WTC11 (cell line): ENCODE measurements at regions not wholly inside any gene's neighbourhood (a gene's known extent, or its start where the extent isn't known, plus 50 kb on each side); places are given as distances from the start of the nearest gene placed in this dataset.

Experiments used
- ATAC-seq: fragments of 200-7000 bp; cut with Tn5 transposase; 2 replicates; pipeline ENCODE4 v1.10.0; 2021; ENCODE audit warnings: mild to moderate bottlenecking, moderate library complexity
- CTCF ChIA-PET: fragments of 300-600 bp; sonication (Branson Sonifier 250); formaldehyde crosslinking; loops from one replicate; lab custom pipeline; 2021; ENCODE audit warnings: antibody characterized with exemption; lab: Charles Lee
- POLR2A ChIA-PET: fragments of 350-600 bp; sonication (Branson Sonifier 250); formaldehyde crosslinking; loops from one replicate; lab custom pipeline; 2021; ENCODE audit warnings: antibody characterized with exemption; lab: Charles Lee
- DNase-seq: peaks from one replicate; pipeline ENCODE4 v3.0.0; 2021; ENCODE audit warnings: low spot score
- H3K27ac Mint-ChIP-seq: 2 replicates; pipeline ENCODE4 v1.8.0; 2021; ENCODE audit warnings: mixed read lengths
- H3K27me3 Mint-ChIP-seq: 2 replicates; pipeline ENCODE4 v1.8.0; 2021; ENCODE audit warnings: low read depth, mild to moderate bottlenecking, moderate library complexity, mixed read lengths
- H3K36me3 Mint-ChIP-seq: 2 replicates; pipeline ENCODE4 v1.8.0; 2021; ENCODE audit warnings: mixed read lengths
- H3K4me1 Mint-ChIP-seq: 2 replicates; pipeline ENCODE4 v1.8.0; 2022; ENCODE audit warnings: mixed read lengths
- H3K4me3 Mint-ChIP-seq: 2 replicates; pipeline ENCODE4 v1.8.0; 2021; ENCODE audit warnings: mild to moderate bottlenecking, moderate library complexity, mixed read lengths
- H3K9me3 Mint-ChIP-seq: 2 replicates; pipeline ENCODE4 v1.8.0; 2021; ENCODE audit warnings: mixed read lengths
- ATF1 ChIP-seq: sonication (generic); formaldehyde crosslinking; IDR thresholded peaks from 2 replicates; pipeline ENCODE4 v1.8.1; 2023; ENCODE audit warnings: mild to moderate bottlenecking, moderate library complexity, missing genetic modification reagents
- ESRRA ChIP-seq: sonication (generic); formaldehyde crosslinking; IDR thresholded peaks from 2 replicates; pipeline ENCODE4 v1.8.1; 2022; ENCODE audit warnings: mild to moderate bottlenecking, missing genetic modification reagents, borderline replicate concordance
- IRF2 ChIP-seq: sonication (generic); formaldehyde crosslinking; IDR thresholded peaks from 2 replicates; pipeline ENCODE4 v1.8.0; 2022; ENCODE audit warnings: low read depth, missing genetic modification reagents, borderline replicate concordance
- NFATC4 ChIP-seq: fragments of 250-450 bp; sonication (Bioruptor Pico); IDR thresholded peaks from 2 replicates; pipeline ENCODE4 v1.9.0; 2021; ENCODE audit warnings: mild to moderate bottlenecking
- NFE2L1 ChIP-seq: sonication (generic); formaldehyde crosslinking; IDR thresholded peaks from 2 replicates; pipeline ENCODE4 v1.8.1; 2023; ENCODE audit warnings: missing genetic modification reagents
- SMAD4 ChIP-seq: sonication (generic); formaldehyde crosslinking; IDR thresholded peaks from 2 replicates; pipeline ENCODE4 v1.8.0; 2022; ENCODE audit warnings: mild to moderate bottlenecking, missing genetic modification reagents
- ZNF232 ChIP-seq: sonication (generic); formaldehyde crosslinking; IDR thresholded peaks from 2 replicates; pipeline ENCODE4 v1.8.0; 2022; ENCODE audit warnings: mild to moderate bottlenecking, missing genetic modification reagents
- ZNF396 ChIP-seq: fragments of 250-450 bp; sonication (Bioruptor Pico); IDR thresholded peaks from 2 replicates; pipeline ENCODE4 v1.8.0; 2021; ENCODE audit warnings: mild to moderate bottlenecking, moderate library complexity, borderline replicate concordance
- ZNF423 ChIP-seq: fragments of 250-450 bp; sonication (Bioruptor Pico); IDR thresholded peaks from 2 replicates; pipeline ENCODE4 v2.1.2; 2022; ENCODE audit warnings: mild to moderate bottlenecking, moderate library complexity
- TF ChIP-seq, protein P1 (sequence below): sonication (generic); formaldehyde crosslinking; IDR thresholded peaks from 2 replicates; pipeline ENCODE4 v1.8.1; 2023; ENCODE audit warnings: mild to moderate bottlenecking, missing genetic modification reagents
- TF ChIP-seq, protein P2 (sequence below): sonication (generic); formaldehyde crosslinking; conservative IDR thresholded peaks from 2 replicates; pipeline ENCODE4 v1.8.1; 2023; ENCODE audit warnings: mild to moderate bottlenecking, low read depth, missing genetic modification reagents, moderate library complexity
- TF ChIP-seq, protein P3 (sequence below): sonication (generic); formaldehyde crosslinking; IDR thresholded peaks from 2 replicates; pipeline ENCODE4 v1.8.1; 2022; ENCODE audit warnings: low read depth, missing genetic modification reagents, borderline replicate concordance
- TF ChIP-seq, protein P4 (sequence below): fragments of 200-600 bp; IDR thresholded peaks from 2 replicates; pipeline ENCODE4 v1.8.0; 2022; ENCODE audit warnings: antibody characterized with exemption
- TF ChIP-seq, protein P5 (sequence below): sonication (generic); formaldehyde crosslinking; IDR thresholded peaks from 2 replicates; pipeline ENCODE4 v1.8.1; 2022; ENCODE audit warnings: missing genetic modification reagents, borderline replicate concordance

DNA sequence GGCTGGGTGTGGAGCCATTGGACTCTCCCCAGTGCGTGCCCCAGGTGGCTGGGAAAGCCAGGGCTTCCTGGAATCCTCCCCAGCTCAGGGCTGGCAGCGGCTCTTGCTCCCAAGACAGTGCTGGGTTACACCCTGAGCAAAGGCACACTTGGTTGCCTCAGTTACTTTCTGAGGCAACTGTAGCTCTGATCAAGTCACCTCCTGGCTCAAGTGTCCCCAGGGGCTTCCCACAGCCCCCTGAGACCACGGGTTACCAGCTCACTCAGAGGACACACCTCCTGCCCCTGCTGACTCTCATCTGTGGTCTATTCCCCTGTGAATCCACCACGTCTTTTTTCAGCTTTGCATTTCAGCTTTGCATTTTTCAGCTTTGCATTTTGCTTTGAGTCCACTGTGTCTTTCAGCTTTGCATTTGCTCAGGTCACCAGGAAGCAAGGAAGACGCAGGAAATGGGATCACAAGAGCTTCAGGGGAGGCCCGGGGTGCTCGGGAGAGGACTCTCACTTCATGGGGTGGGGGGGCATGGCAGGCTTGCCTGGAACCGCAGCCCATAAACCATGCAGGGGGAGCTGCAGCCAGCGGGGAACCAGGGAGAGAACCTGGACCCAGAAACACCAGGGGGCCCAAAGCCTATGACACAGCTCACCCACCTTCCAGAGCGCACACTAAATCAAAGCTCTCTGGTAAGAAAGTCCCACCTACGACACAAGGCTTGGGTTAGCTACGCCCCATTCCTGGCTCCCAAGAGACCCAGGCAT lies 138.0 kb upstream of the ASB18 start:
- Mint-ChIP-seq H3K4me1 (peaks cover 43% of the 10 kb centered on the region), H3K9me3 (peaks cover 4% of the 10 kb centered on the region; the same call in 1 of the 2 replicates), H3K27ac (no peak overlapping the region)
- POLR2A ChIA-PET: no interaction called here
- TF ChIP-seq ZNF232 (CRISPR knock-in tag) (no peak), NFATC4 (CRISPR knock-in tag) (no peak), IRF2 (CRISPR knock-in tag) (no peak), ZNF396 (no peak)
- TF ChIP-seq, protein P1, sequence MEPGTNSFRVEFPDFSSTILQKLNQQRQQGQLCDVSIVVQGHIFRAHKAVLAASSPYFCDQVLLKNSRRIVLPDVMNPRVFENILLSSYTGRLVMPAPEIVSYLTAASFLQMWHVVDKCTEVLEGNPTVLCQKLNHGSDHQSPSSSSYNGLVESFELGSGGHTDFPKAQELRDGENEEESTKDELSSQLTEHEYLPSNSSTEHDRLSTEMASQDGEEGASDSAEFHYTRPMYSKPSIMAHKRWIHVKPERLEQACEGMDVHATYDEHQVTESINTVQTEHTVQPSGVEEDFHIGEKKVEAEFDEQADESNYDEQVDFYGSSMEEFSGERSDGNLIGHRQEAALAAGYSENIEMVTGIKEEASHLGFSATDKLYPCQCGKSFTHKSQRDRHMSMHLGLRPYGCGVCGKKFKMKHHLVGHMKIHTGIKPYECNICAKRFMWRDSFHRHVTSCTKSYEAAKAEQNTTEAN (CRISPR knock-in tag): no peak
- TF ChIP-seq, protein P2, sequence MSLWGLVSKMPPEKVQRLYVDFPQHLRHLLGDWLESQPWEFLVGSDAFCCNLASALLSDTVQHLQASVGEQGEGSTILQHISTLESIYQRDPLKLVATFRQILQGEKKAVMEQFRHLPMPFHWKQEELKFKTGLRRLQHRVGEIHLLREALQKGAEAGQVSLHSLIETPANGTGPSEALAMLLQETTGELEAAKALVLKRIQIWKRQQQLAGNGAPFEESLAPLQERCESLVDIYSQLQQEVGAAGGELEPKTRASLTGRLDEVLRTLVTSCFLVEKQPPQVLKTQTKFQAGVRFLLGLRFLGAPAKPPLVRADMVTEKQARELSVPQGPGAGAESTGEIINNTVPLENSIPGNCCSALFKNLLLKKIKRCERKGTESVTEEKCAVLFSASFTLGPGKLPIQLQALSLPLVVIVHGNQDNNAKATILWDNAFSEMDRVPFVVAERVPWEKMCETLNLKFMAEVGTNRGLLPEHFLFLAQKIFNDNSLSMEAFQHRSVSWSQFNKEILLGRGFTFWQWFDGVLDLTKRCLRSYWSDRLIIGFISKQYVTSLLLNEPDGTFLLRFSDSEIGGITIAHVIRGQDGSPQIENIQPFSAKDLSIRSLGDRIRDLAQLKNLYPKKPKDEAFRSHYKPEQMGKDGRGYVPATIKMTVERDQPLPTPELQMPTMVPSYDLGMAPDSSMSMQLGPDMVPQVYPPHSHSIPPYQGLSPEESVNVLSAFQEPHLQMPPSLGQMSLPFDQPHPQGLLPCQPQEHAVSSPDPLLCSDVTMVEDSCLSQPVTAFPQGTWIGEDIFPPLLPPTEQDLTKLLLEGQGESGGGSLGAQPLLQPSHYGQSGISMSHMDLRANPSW (CRISPR knock-in tag): no peak
- TF ChIP-seq, protein P3, sequence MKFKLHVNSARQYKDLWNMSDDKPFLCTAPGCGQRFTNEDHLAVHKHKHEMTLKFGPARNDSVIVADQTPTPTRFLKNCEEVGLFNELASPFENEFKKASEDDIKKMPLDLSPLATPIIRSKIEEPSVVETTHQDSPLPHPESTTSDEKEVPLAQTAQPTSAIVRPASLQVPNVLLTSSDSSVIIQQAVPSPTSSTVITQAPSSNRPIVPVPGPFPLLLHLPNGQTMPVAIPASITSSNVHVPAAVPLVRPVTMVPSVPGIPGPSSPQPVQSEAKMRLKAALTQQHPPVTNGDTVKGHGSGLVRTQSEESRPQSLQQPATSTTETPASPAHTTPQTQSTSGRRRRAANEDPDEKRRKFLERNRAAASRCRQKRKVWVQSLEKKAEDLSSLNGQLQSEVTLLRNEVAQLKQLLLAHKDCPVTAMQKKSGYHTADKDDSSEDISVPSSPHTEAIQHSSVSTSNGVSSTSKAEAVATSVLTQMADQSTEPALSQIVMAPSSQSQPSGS: no peak
- TF ChIP-seq, all 79 proteins: peak for 0
- H3K36me3 Mint-ChIP-seq: no peaks in the 10 kb centered on the region
- no peaks in the 10 kb centered on the region; the same call in 1 of the 2 replicates for H3K27me3 Mint-ChIP-seq
- ATAC-seq: peak; percentile 43
- CTCF ChIA-PET: no interaction called here
- DNase-seq: no peak
- no peak overlapping the region for H3K4me3 Mint-ChIP-seq

DNA sequence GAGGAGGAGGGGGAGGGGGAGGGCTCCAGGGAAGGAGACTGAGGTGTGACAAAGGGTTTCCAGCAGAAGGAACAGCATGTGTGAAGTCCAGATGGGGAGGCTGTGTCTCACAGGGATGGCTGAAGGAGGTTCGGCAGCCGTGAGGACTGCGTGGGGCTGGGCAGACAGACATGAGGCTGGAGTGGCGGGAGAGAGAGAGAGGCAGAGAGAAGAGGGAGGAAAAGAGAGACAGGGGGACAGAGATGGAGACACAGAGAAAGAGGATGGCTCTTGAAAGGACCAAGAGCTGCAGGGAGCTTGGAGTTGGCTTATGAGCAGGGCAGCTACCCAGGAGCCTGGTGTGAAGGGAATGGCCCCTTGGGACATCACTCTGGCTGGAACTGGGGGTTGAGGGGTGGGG lies 138.9 kb upstream of the ASB18 start:
- DNase-seq: no peak
- POLR2A ChIA-PET: no interaction called here
- ATAC-seq: no peak
- CTCF ChIA-PET: no interaction called here
- Mint-ChIP-seq H3K4me1 (peaks cover 36% of the 10 kb centered on the region), H3K27ac (no peak overlapping the region), H3K4me3 (no peak overlapping the region), H3K36me3 (no peaks in the 10 kb centered on the region; the same call in 1 of the 2 replicates), H3K27me3 (peaks cover 3% of the 10 kb centered on the region), H3K9me3 (peaks cover 10% of the 10 kb centered on the region)
- TF ChIP-seq, protein P4, sequence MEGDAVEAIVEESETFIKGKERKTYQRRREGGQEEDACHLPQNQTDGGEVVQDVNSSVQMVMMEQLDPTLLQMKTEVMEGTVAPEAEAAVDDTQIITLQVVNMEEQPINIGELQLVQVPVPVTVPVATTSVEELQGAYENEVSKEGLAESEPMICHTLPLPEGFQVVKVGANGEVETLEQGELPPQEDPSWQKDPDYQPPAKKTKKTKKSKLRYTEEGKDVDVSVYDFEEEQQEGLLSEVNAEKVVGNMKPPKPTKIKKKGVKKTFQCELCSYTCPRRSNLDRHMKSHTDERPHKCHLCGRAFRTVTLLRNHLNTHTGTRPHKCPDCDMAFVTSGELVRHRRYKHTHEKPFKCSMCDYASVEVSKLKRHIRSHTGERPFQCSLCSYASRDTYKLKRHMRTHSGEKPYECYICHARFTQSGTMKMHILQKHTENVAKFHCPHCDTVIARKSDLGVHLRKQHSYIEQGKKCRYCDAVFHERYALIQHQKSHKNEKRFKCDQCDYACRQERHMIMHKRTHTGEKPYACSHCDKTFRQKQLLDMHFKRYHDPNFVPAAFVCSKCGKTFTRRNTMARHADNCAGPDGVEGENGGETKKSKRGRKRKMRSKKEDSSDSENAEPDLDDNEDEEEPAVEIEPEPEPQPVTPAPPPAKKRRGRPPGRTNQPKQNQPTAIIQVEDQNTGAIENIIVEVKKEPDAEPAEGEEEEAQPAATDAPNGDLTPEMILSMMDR: no peak
- TF ChIP-seq NFE2L1 (CRISPR knock-in tag) (0 out of 2 replicates have a peak, but pooled peaks have one; percentile 23), NFATC4 (CRISPR knock-in tag) (no peak)
- TF ChIP-seq, protein P5, sequence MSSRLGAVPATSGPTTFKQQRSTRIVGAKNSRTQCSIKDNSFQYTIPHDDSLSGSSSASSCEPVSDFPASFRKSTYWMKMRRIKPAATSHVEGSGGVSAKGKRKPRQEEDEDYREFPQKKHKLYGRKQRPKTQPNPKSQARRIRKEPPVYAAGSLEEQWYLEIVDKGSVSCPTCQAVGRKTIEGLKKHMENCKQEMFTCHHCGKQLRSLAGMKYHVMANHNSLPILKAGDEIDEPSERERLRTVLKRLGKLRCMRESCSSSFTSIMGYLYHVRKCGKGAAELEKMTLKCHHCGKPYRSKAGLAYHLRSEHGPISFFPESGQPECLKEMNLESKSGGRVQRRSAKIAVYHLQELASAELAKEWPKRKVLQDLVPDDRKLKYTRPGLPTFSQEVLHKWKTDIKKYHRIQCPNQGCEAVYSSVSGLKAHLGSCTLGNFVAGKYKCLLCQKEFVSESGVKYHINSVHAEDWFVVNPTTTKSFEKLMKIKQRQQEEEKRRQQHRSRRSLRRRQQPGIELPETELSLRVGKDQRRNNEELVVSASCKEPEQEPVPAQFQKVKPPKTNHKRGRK (CRISPR knock-in tag): no peak

DNA sequence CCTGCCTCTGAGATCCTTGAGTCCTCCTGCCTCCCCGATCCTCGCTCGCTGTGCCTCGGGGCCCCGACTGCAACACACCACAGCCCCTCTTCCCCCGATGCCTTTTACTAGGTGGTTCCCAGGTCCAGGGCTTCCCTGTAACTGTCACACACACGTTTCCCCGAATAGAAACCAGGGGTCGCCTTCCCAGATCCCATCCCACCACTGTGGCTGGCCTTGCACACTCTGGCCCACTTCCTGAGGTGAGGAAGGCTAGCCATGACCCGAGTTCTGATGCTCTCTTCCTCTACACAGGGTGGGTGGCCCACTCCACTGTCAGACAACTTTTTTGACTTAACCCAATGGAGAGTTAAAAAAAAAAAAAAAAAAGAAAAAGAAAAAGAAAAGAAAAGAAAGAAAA lies 139.6 kb upstream of the ASB18 start:
- Mint-ChIP-seq H3K9me3 (peaks cover 17% of the 10 kb centered on the region), H3K4me3 (no peak overlapping the region), H3K27ac (no peak overlapping the region), H3K36me3 (no peaks in the 10 kb centered on the region; the same call in 1 of the 2 replicates), H3K27me3 (peaks cover 3% of the 10 kb centered on the region), H3K4me1 (peaks cover 35% of the 10 kb centered on the region)
- ATAC-seq: no peak; the same call in 1 of the 2 replicates
- CTCF ChIA-PET: no interaction called here
- TF ChIP-seq ATF1 (CRISPR knock-in tag) (no peak), SMAD4 (CRISPR knock-in tag) (no peak), ZNF423 (CRISPR knock-in tag) (no peak), ESRRA (CRISPR knock-in tag) (no peak)
- TF ChIP-seq, protein P2 (CRISPR knock-in tag): no peak
- DNase-seq: no peak
- POLR2A ChIA-PET: no interaction called here
